ENCODE measurements at regions not wholly inside any gene's neighbourhood (a gene's known extent, or its start where the extent isn't known, plus 50 kb on each side); places are given as distances from the start of the nearest gene placed in this dataset.

GRCh38 chr3:194032828-194033435 lies 103.0 kb upstream of the HES1 start:
- no peaks in the 10 kb centered on the region for H3K9me3 Mint-ChIP-seq
- Histone ChIP-seq H3K56ac (ENCODE audit: insufficient read length, low read depth, low read length) (no peak overlapping the region), H3K27ac (ENCODE audit: insufficient read length, low read depth, low read length) (no peak overlapping the region), H2BK15ac (ENCODE audit: low read depth, low read length) (no peak overlapping the region), H4K20me1 (ENCODE audit: control insufficient read depth, insufficient read depth, insufficient read length) (no peaks in the 10 kb centered on the region), H2BK12ac (ENCODE audit: insufficient read length, low read depth, low read length) (no peak overlapping the region), H3K18ac (ENCODE audit: insufficient read length, low read depth, low read length) (no peak overlapping the region), H3K4me1 (ENCODE audit: insufficient read depth, low read length) (peaks cover 3% of the 10 kb centered on the region; the same call in 1 of the 2 replicates), H2AK5ac (ENCODE audit: insufficient read length, low read length) (no peak overlapping the region), H2BK120ac (ENCODE audit: low read depth, low read length, poor library complexity, severe bottlenecking) (no peak overlapping the region), H3K27me3 (ENCODE audit: insufficient read depth, low read length) (no peaks in the 10 kb centered on the region), H3K4me2 (ENCODE audit: insufficient read depth, insufficient read length, low read length) (no peak overlapping the region), H3T11ph (ENCODE audit: low read length) (no peak overlapping the region), H2BK5ac (ENCODE audit: insufficient read length, low read length) (no peak overlapping the region), H4K5ac (ENCODE audit: insufficient read length, low read depth, low read length) (no peak overlapping the region), H3K79me2 (ENCODE audit: insufficient read depth, low read length) (no peaks in the 10 kb centered on the region), H3K79me1 (ENCODE audit: insufficient read depth, low read depth, low read length, poor library complexity, severe bottlenecking) (no peaks in the 10 kb centered on the region), H3K4ac (ENCODE audit: low read depth, low read length) (no peak overlapping the region), H3K9ac (ENCODE audit: extremely low read depth, insufficient read length, low read length) (no peak overlapping the region), H3K23ac (ENCODE audit: insufficient read length, low read depth, low read length) (no peak overlapping the region), H3K14ac (ENCODE audit: insufficient read depth, low read length) (no peak overlapping the region), H2BK20ac (ENCODE audit: low read depth, low read length, poor library complexity, severe bottlenecking) (no peak overlapping the region), H2AFZ (ENCODE audit: low read length) (no peak overlapping the region), H3K9me3 (ENCODE audit: control insufficient read depth, low read depth, low read length) (no peaks in the 10 kb centered on the region), H3K23me2 (ENCODE audit: insufficient read length, low read depth, low read length, poor library complexity, severe bottlenecking) (no peaks in the 10 kb centered on the region), H4K8ac (replicated peaks; ENCODE audit: insufficient read length, low read depth, low read length) (no peak overlapping the region), H4K91ac (ENCODE audit: insufficient read length, low read depth, low read length) (no peak overlapping the region)
- peaks cover 37% of the 10 kb centered on the region for H3K27me3 Mint-ChIP-seq (ENCODE audit: low read depth)
- no peak overlapping the region; a peak in 1 of 5 replicates for H3K4me3 Mint-ChIP-seq
- DNase-seq = no peak
- no peak for TF ChIP-seq CTCF (conservative IDR thresholded peaks at IDR 0.05)
- no CpG with 5 or more reads among the region's 9 CpGs for WGBS (ENCODE audit: extremely low coverage, insufficient read length, low lambda C conversion rate)
- peak overlapping the region in 1 of 3 experiments; percentile 60; a peak in 1 of 7 replicates for H3K27ac Mint-ChIP-seq
- peaks cover 29 to 31% of the 10 kb centered on the region in 2 experiments for H3K4me1 Mint-ChIP-seq
- H3K36me3 Mint-ChIP-seq (ENCODE audit: insufficient read depth in 1 of 3, low read depth in 3 of 3) = no peaks in the 10 kb centered on the region; a peak in 1 of 7 replicates

Data from H9 (cell line).